ENCODE measurements at regions not wholly inside any gene's neighbourhood (a gene's known extent, or its start where the extent isn't known, plus 50 kb on each side); places are given as distances from the start of the nearest gene placed in this dataset.
"Not testable (repeated sequence)": the region's sequence is repeated elsewhere in the genome, so short reads cannot be mapped to it uniquely, and the experiment has no call there.

- Histone ChIP-seq H3K4me1 (ENCODE audit: insufficient read depth, low read length, poor library complexity, severe bottlenecking) (peaks cover 7% of the 10 kb centered on the region), H3K9ac (ENCODE audit: low read depth, low read length, poor library complexity, severe bottlenecking) (no peak overlapping the region), H3K9me2 (replicated peaks; ENCODE audit: low read depth, low read length) (no peaks in the 10 kb centered on the region), H3F3A (ENCODE audit: low read depth) (no peaks in the 10 kb centered on the region), H2AFZ (ENCODE audit: low read length) (no peak overlapping the region), H3K27me3 (ENCODE audit: insufficient read depth, low read length, poor library complexity, severe bottlenecking) (no peaks in the 10 kb centered on the region), H3K4me2 (ENCODE audit: low read depth, low read length, poor library complexity, severe bottlenecking) (no peak overlapping the region), H3K36me3 (ENCODE audit: insufficient read depth, low read length) (no peaks in the 10 kb centered on the region), H3K4me3 (ENCODE audit: low read length, poor library complexity, severe bottlenecking) (no peak overlapping the region), H3K79me2 (ENCODE audit: insufficient read depth, low read length) (no peaks in the 10 kb centered on the region), H4K20me1 (ENCODE audit: insufficient read depth, low read length, poor library complexity, severe bottlenecking) (no peaks in the 10 kb centered on the region), H3K9me3 (ENCODE audit: insufficient read depth, low read depth, low read length) (peaks cover 3% of the 10 kb centered on the region; the same call in 1 of the 2 replicates)
- no peak for TF ChIP-seq EZH2phosphoT487 (IDR thresholded peaks at IDR 0.05; ENCODE audit: borderline replicate concordance)
- TF ChIP-seq, protein P1, sequence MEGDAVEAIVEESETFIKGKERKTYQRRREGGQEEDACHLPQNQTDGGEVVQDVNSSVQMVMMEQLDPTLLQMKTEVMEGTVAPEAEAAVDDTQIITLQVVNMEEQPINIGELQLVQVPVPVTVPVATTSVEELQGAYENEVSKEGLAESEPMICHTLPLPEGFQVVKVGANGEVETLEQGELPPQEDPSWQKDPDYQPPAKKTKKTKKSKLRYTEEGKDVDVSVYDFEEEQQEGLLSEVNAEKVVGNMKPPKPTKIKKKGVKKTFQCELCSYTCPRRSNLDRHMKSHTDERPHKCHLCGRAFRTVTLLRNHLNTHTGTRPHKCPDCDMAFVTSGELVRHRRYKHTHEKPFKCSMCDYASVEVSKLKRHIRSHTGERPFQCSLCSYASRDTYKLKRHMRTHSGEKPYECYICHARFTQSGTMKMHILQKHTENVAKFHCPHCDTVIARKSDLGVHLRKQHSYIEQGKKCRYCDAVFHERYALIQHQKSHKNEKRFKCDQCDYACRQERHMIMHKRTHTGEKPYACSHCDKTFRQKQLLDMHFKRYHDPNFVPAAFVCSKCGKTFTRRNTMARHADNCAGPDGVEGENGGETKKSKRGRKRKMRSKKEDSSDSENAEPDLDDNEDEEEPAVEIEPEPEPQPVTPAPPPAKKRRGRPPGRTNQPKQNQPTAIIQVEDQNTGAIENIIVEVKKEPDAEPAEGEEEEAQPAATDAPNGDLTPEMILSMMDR (conservative IDR thresholded peaks at IDR 0.05; ENCODE audit: low read length): no peak
Observed at GRCh38 chr2:62321380-62322289, 125.7 kb downstream of the B3GNT2 start.

DNA sequence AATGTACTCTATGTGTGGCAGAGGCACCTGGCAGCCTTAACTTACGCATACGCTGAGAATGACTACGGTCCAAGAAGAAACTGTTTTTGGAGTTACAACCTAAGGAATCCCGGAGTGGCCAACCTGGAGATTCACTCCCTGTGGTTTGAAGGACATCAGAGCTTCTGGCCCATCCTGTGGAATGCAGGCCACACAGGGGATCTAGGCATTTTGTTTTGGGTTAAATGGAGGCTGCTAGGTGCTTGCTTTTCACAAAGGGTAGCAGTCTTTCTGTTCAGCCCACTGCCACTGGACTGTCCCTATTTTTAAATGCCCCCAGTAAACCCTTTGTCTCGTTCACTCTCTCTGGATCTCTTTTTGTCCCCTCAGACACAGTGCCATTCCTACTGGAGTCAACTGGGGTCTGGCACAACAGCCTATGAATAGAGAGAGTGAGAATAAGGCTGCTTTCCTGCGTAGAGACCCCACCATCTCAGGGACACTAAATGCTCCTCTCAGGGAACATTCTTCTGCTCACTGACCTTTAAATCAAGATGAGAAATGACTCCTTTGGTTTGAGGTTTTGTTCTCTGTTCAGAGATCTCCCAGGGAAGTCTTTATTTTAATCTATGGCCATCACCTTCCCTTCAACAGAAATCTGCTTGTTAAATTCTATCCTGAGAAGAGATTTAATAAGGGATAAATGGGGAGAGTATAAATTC lies 124.9 kb downstream of the B3GNT2 start:
- H3F3A ChIP-seq (ENCODE audit: low read depth): no peaks in the 10 kb centered on the region
- H3K27me3 ChIP-seq (ENCODE audit: insufficient read depth, low read length, poor library complexity, severe bottlenecking): no peaks in the 10 kb centered on the region
- no peaks in the 10 kb centered on the region for H4K20me1 ChIP-seq (ENCODE audit: insufficient read depth, low read length, poor library complexity, severe bottlenecking)
- H3K4me3 ChIP-seq (ENCODE audit: low read length, poor library complexity, severe bottlenecking): no peak overlapping the region
- H3K79me2 ChIP-seq (ENCODE audit: insufficient read depth, low read length): no peaks in the 10 kb centered on the region; the same call in 1 of the 2 replicates
- TF ChIP-seq EZH2phosphoT487 (IDR thresholded peaks at IDR 0.05; ENCODE audit: borderline replicate concordance): no peak
- TF ChIP-seq, protein P1 (conservative IDR thresholded peaks at IDR 0.05; ENCODE audit: low read length): no peak
- H3K9me2 ChIP-seq (replicated peaks; ENCODE audit: low read depth, low read length): no peaks in the 10 kb centered on the region
- H3K4me1 ChIP-seq (ENCODE audit: insufficient read depth, low read length, poor library complexity, severe bottlenecking): peaks cover 12% of the 10 kb centered on the region
- H3K9ac ChIP-seq (ENCODE audit: low read depth, low read length, poor library complexity, severe bottlenecking): no peak overlapping the region
- H3K36me3 ChIP-seq (ENCODE audit: insufficient read depth, low read length): no peaks in the 10 kb centered on the region
- H3K4me2 ChIP-seq (ENCODE audit: low read depth, low read length, poor library complexity, severe bottlenecking): no peak overlapping the region
- no peaks in the 10 kb centered on the region; the same call in 1 of the 2 replicates for H3K9me3 ChIP-seq (ENCODE audit: insufficient read depth, low read depth, low read length)
- no peak overlapping the region for H2AFZ ChIP-seq (ENCODE audit: low read length)

GRCh38 chr2:62320137-62320536 lies 124.2 kb downstream of the B3GNT2 start:
- H3K79me2 ChIP-seq (ENCODE audit: insufficient read depth, low read length); H3K4me3 ChIP-seq (ENCODE audit: low read length, poor library complexity, severe bottlenecking); H3K9me2 ChIP-seq (replicated peaks; ENCODE audit: low read depth, low read length); H4K20me1 ChIP-seq (ENCODE audit: insufficient read depth, low read length, poor library complexity, severe bottlenecking); H3K4me2 ChIP-seq (ENCODE audit: low read depth, low read length, poor library complexity, severe bottlenecking); H2AFZ ChIP-seq (ENCODE audit: low read length); H3K36me3 ChIP-seq (ENCODE audit: insufficient read depth, low read length); H3K27me3 ChIP-seq (ENCODE audit: insufficient read depth, low read length, poor library complexity, severe bottlenecking); H3K9ac ChIP-seq (ENCODE audit: low read depth, low read length, poor library complexity, severe bottlenecking); H3F3A ChIP-seq (ENCODE audit: low read depth); H3K9me3 ChIP-seq (ENCODE audit: insufficient read depth, low read depth, low read length): not testable (repeated sequence)
- H3K4me1 ChIP-seq (ENCODE audit: insufficient read depth, low read length, poor library complexity, severe bottlenecking): peaks cover 16% of the 10 kb centered on the region

All from Loucy (cell line).